ENCODE measurements at regions not wholly inside any gene's neighbourhood (a gene's known extent, or its start where the extent isn't known, plus 50 kb on each side); places are given as distances from the start of the nearest gene placed in this dataset.
"Not testable (repeated sequence)": the region's sequence is repeated elsewhere in the genome, so short reads cannot be mapped to it uniquely, and the experiment has no call there.

DNA sequence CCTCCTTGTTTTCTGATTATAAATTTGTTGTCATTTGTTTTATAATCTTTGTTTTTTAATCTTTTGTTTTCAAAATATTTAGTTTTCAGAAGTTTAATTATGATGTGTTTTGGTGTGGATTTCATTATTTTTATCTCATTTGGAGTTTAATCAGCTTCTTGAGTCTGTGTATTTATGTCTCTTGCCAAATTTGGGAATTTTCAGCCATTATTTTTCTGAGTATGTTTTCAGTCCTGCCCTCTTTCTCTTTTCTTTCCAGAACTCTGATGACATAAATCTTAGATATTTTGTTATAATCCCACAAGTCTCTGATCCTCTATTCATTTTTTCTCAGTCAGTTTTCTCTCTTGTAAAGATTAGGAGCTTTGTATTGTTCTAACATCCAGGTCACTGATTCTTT is 89.8 kb downstream of the RHOU start:
- no peak for DNase-seq

GRCh38 chr1:228825840-228826484 is 90.7 kb downstream of the RHOU start:
- no peak for DNase-seq

DNA sequence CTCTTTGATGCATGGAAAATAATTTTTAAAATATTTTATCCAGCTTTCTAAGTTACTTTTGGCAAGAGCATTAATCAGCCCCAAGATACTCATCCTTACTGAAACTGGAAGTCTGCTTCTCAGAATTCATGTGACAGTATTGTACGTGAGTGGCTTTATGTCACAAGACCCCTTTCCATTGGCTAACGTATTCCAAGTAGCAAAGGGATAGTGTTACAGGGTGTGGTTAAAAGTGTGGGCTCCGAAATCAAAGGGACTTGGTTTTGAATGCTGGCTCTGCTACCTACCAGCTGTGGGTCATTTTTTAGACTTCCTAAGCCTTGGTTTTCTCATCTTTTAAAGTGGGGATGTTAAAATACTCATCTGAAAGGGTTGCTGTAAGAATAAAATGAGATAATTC is 91.7 kb downstream of the RHOU start:
- DNase-seq: no peak

DNA sequence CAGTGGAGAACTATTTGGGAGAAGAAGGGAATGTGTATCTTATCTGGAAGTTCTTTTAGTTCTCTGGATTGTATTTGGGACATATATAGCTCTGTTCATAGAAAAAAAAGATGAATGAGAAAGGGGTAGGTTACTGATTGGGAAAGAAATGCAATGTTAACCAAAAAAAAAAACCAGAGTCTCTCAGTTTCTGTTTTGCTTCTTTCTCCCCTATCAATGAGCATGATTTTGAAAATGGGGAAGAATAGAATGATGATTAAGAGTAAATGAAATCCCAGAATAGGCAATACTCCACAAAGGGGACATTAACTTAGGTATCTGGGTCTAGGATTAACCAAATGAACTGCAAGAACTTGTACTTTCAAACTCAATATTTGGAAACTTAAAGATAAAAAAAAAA is 92.9 kb downstream of the RHOU start:
- no peak for DNase-seq

DNA sequence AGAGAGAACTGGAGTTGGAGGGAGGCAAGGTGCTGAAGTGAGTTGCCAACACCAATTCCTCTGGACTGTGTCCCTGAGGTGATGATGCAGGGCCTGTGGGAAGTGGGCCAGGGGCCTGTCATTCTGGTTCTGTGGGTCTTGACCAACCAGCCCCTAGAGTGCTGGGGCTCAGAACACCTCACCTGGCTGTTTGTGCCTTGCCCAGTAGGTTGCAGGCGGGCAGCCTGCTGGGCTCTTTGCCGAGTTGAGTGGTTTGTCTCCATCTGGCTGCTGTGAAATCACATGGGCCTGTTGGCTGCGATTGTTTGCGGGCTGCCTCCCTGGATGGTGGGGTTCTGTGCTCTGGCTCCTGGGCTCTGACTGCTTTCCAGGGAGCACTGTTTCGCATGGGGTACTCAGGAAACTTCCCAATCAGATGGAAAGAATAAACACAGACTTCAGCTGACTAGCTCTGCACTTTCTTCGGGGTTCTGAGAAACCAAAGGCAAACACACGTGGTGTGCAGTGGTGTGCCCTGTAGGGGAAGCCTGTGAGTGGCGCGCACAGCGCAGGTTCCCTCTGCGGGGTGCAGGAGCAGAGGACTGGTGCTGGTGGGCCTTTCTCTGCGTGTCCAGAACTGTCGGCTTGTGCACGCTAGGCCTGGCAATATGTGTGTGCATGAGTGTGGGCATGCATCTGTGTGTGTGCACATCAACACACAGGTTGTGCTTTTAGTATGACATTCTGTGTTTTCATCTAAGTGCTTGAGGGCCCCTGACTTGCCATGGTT is 95.1 kb downstream of the RHOU start:
- no peak for DNase-seq

GRCh38 chr1:228830954-228831481 is 95.7 kb downstream of the RHOU start:
- peak; percentile 58 for DNase-seq

GRCh38 chr1:228833911-228834688 is 98.8 kb downstream of the RHOU start:
- DNase-seq: no peak

DNA sequence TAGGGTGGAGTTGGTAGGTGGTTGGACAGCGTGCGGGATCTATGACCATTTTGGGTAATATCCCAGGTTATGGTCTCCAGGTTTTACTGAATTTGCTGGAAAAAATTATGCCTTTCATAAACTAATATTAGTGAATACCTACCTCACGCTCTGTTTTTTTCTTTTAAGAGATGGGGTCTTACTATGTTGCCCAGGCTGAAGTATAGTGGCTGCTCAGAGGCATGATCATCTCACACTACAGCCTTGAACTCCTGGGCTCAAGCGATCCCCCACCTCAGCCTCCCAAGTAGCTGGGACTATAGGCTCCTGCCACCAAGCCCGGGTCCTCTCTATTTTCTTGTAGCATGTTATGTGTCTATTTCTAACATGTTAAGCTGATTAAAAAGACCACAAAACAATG is 100.2 kb downstream of the RHOU start:
- no peak for DNase-seq

DNA sequence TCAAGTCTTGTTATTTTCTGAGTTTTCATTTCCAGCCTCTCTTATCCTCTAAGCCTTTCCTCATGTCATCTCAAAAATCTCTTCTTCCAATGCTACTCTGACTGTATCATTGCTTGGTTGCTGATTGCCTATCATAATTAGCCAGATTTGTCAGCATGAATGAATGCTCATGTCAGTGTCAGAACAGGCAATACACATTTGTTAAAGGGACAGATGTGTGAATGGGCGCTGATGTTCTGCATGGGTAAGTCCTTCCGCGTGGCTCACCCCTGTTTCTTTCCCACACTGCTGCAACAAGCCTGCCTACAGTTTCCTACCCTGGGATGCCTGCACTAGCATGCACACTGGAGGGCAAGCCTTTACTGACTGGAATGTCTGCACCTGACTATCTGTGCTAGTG is 100.6 kb downstream of the RHOU start:
- no peak for DNase-seq

GRCh38 chr1:228836427-228836826 is 101.1 kb downstream of the RHOU start:
- DNase-seq: no peak

GRCh38 chr1:228837032-228837431 is 101.8 kb downstream of the RHOU start:
- no peak for DNase-seq

DNA sequence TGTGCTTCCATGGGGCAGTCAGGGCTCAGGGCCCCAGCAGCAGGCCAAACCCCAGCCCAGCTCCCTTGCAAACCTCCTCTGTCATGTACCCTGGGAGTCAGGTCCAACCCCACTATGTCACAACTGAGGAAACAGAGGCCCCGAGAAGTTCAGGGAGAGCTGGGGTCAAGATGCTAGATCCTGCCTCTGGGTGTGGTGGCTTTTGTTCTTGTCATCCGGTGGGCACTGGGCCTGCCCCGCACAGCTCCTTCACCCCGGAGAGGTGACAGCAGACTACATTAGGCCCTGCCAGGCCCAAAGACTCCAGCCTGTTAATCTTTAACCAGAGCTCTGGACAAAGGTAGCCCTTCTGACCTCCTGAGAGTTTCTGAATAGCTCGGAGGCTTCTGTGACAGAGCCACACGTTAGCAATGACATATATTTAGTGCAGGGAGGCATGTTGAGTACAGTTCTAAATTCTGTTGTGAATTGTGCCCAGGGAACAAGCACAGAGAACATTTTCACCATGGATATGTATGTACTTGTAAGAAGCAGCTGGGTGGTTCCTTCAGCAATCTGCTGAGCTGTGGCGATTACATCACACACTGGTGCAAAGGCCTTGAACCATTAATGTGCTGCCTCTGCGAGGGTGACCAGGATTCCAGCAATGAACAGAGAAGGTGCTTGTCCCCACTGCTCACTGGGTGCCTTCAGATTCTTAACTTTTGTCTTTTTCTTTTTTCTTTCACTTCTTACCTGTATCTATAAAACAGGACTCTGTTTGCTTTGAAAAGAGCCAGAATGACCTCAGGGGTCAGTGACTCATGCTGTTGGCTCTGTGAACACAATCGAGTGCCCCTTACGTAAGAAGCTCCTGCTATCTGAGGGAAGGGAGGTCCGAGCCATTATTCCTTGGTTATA is 102.8 kb downstream of the RHOU start:
- peak; percentile 88 for DNase-seq

DNA sequence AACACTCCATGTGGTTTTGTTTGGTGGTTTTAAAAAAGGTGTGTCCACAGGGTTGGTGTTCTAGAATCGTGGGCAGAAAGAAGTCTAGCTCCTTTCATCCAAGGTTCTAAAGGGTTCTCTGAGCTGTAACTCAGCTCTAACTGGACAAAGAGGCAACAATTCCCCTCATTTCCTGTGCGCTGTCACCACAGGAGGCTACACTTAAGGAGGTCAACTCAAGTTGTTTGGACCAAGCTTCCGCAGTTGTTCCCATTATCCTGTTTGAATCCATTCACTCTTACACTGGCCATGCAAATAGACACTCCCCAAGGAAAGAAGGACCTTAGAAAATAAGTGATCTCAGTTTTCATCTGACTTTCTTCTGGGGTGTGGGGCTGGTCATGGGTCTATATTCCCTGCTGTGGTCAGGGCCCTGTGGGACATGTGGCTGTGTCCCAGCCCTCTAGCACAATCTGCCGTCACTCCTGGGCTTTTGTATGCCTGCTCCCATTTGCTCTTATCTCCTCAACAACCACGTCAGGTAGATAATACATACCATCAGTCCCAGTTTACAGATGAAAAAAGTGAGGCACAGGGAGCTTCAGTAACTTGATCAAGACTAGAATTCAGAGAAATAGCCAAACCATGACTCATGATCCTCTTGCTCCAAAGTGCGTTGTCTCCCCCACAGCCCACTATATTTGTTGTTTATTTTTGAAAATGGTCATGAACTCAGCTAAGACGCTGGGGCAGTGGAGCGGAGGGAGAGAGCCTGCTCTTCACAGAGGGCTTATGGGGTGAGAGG is 103.6 kb downstream of the RHOU start:
- peak; percentile 18 for DNase-seq

GRCh38 chr1:228839656-228840055 is 104.4 kb downstream of the RHOU start:
- no peak for DNase-seq

DNA sequence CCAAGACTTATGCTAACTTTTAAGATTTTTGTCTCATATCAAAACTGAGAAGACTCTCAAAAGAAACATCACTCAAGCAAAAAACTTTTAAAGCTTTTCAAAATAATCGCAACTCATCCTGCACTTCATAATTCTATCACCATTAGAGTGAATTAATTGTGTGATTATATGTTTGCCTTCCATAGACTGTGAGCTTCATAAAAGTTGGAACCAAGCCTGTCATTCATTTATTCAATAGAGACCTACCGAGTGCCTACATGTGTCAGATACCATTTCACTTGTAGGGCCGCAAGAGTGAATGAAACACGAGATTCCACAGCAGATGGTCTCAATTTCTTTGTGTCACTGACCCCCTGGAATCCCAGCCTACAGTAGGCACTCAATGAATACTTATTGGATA is 106.4 kb downstream of the RHOU start:
- DNase-seq: no peak

- DNase-seq: peak; percentile 86
Measured at GRCh38 chr1:228842094-228842775, 107.0 kb downstream of the RHOU start.

DNA sequence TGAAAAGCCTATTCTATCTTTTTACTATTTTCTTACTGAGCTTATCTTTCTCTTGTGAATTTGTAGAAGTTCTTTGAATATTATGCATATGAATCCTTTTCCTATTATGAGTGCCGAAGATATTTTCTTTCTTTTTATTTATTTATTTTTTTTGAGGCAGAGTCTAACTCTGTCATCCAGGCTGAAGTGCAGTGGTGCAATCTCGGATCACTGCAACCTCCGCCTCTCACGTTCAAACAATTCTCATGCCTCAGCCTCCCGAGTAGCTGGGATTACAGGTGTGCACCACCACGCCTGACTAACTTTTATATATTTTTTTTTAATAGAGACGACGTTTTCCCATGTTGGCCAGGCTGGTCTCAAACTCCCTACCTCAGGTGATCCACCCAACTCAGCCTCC is 109.8 kb downstream of the RHOU start:
- no peak for DNase-seq

- DNase-seq: no peak
Measured at GRCh38 chr1:228846952-228847351, 111.7 kb downstream of the RHOU start.

- not testable (repeated sequence) for DNase-seq
Measured at GRCh38 chr1:228847451-228847850, 112.2 kb downstream of the RHOU start.

- DNase-seq: no peak
Measured at GRCh38 chr1:228848406-228848805, 113.1 kb downstream of the RHOU start.

DNA sequence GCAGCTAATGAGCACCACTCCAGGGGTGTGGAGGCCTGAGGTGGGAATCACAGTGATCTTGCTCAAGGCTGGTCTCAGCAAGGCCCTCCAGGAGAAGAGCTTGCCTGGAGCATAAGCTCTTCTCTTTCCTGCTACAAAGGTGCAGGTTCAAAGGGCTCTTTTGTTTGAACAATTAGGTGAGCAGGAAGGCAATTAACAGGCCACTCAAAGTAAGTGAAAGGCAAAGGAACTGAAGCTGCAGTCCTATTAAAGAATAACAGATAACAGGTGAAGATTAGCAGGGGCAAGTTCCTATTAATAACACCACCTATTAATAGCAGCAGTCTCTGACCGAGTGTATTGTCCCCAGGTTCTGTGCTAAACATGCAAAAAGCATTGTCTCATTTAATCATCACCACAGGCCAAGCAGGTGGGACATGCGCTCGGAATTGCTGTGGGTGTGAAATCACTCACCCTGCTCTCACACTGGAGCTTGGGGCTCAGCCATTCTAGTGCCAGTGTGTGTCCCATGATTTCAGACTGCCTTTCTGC is 113.8 kb downstream of the RHOU start:
- no peak for DNase-seq

Measured in EL (cell line).